A549 (cell line): ENCODE measurements at regions not wholly inside any gene's neighbourhood (a gene's known extent, or its start where the extent isn't known, plus 50 kb on each side); places are given as distances from the start of the nearest gene placed in this dataset.

Experiments used
- ATAC-seq, 2 experiments: fragments of 200-7000 bp in 1 of 2; fragments of >200 bp in 1 of 2; cut with Nextera tagmentation in 1 of 2; cut with Tn5 transposase in 1 of 2; 3 replicates each; pipeline versions ENCODE4 v1.8.0 to v1.9.1; 2018 to 2020; ENCODE audit warnings: mild to moderate bottlenecking in 1 of 2, moderate library complexity in 1 of 2
- CTCF ChIA-PET: fragments of 300-600 bp; sonication (Branson Sonifier 250); formaldehyde crosslinking; extraction: SDS; loops from one replicate; lab custom pipeline; 2021; ENCODE audit warnings: antibody characterized with exemption, inconsistent platforms; lab: Yijun Ruan, JAX
- POLR2A ChIA-PET: fragments of 350-600 bp; formaldehyde crosslinking; extraction: SDS; loops from one replicate; lab custom pipeline; 2021; ENCODE audit warnings: antibody characterized with exemption, inconsistent platforms; lab: Yijun Ruan, JAX
- DNase-seq, 2 experiments: peaks; one replicate each; pipeline versions ENCODE4 v3.0.0 to v3.0.0-alpha.2; 2011 to 2016; ENCODE audit warnings: low read depth in 1 of 2, low spot score in 1 of 2
- FAIRE-seq: peaks from 2 replicates; lab custom pipeline; 2011; peaks lifted over from hg19 to GRCh38; lab: Jason Lieb, UNC
- H3K27ac ChIP-seq, 2 experiments: fragments of >200 bp; sonication (Bioruptor Twin); formaldehyde crosslinking; 3 replicates each; pipeline ENCODE4 v1.5.1; 2016 to 2017
- H3K4me1 ChIP-seq: fragments of >200 bp; sonication (Bioruptor Twin); formaldehyde crosslinking; 3 replicates; pipeline ENCODE4 v1.6.1; 2016
- H3K4me2 ChIP-seq: fragments of >200 bp; sonication (Bioruptor Twin); formaldehyde crosslinking; 3 replicates; pipeline ENCODE4 v1.6.1; 2016
- H3K4me3 ChIP-seq: fragments of >200 bp; sonication (Bioruptor Twin); formaldehyde crosslinking; 3 replicates; pipeline ENCODE4 v1.5.1; 2016
- H3K9me3 ChIP-seq: fragments of >200 bp; sonication (Bioruptor Twin); formaldehyde crosslinking; 3 replicates; pipeline ENCODE4 v1.6.1; 2016
- CBX2 ChIP-seq: fragments of 200-600 bp; sonication (generic); IDR thresholded peaks from 2 replicates; pipeline ENCODE4 v1.6.1; 2016; ENCODE audit warnings: low read depth, mild to moderate bottlenecking, borderline replicate concordance
- CHD2 ChIP-seq: fragments of 150-350 bp; IDR thresholded peaks from 2 replicates; pipeline ENCODE4 v1.6.1; 2014; ENCODE audit warnings: low read length; ENCODE audit not compliant: partially characterized antibody
- CHD4 ChIP-seq: fragments of 200-600 bp; sonication (generic); IDR thresholded peaks from 2 replicates; pipeline ENCODE4 v1.6.1; 2016; ENCODE audit warnings: antibody characterized with exemption, mild to moderate bottlenecking, borderline replicate concordance
- CTCF ChIP-seq: fragments of >200 bp; sonication (Bioruptor Twin); formaldehyde crosslinking; IDR thresholded peaks from 3 replicates; pipeline ENCODE4 v1.5.1; 2016
- EHF ChIP-seq: fragments of 250-450 bp; sonication (Bioruptor Pico); IDR thresholded peaks from 2 replicates; pipeline ENCODE4 v1.5.0; 2020; ENCODE audit warnings: mild to moderate bottlenecking
- FOSL2 ChIP-seq, 2 experiments: fragments of 450-650 bp in 1 of 2; fragments of >200 bp in 1 of 2; sonication (Bioruptor Twin) in 1 of 2; formaldehyde crosslinking; IDR thresholded peaks; 2 replicates each; pipeline versions ENCODE4 v1.5.0 to v1.6.1; 2016 to 2020; ENCODE audit warnings: mild to moderate bottlenecking in 1 of 2, moderate library complexity in 1 of 2
- GATA3 ChIP-seq: IDR thresholded peaks from 2 replicates; pipeline ENCODE4 v1.6.1; 2012; ENCODE audit warnings: borderline replicate concordance
- HDAC2 ChIP-seq: fragments of 200-600 bp; sonication (generic); IDR thresholded peaks from 2 replicates; pipeline ENCODE4 v1.6.1; 2016
- HEYL ChIP-seq: fragments of 250-450 bp; sonication (Bioruptor Pico); IDR thresholded peaks from 2 replicates; pipeline ENCODE4 v1.8.0; 2021; ENCODE audit warnings: mild to moderate bottlenecking, moderate library complexity
- HMGXB4 ChIP-seq: fragments of 250-450 bp; sonication (Bioruptor Pico); IDR thresholded peaks from 2 replicates; pipeline ENCODE4 v1.5.0; 2021; ENCODE audit warnings: mild to moderate bottlenecking, moderate library complexity, borderline replicate concordance
- HOXA7 ChIP-seq: fragments of 250-450 bp; sonication (Bioruptor Pico); IDR thresholded peaks from 2 replicates; pipeline ENCODE4 v1.5.0; 2020; ENCODE audit warnings: mild to moderate bottlenecking, moderate library complexity
- HOXB13 ChIP-seq: fragments of 250-450 bp; sonication (Bioruptor Pico); IDR thresholded peaks from 2 replicates; pipeline ENCODE4 v1.5.0; 2020; ENCODE audit warnings: low read depth, mild to moderate bottlenecking, moderate library complexity
- JUN ChIP-seq, 2 experiments: fragments of >200 bp; sonication (Bioruptor Twin); formaldehyde crosslinking; IDR thresholded peaks; 2 replicates in 1 of 2; 3 replicates in 1 of 2; pipeline ENCODE4 v1.6.1; 2016 to 2017
- MYC ChIP-seq: IDR thresholded peaks from 2 replicates; pipeline ENCODE4 v1.6.1; 2012; ENCODE audit warnings: mild to moderate bottlenecking, inconsistent platforms, low read length, improper control_type of control experiment, borderline replicate concordance
- PBX3 ChIP-seq: IDR thresholded peaks from 2 replicates; pipeline ENCODE4 v1.6.1; 2012
- POLR2A ChIP-seq: IDR thresholded peaks from 2 replicates; pipeline ENCODE4 v1.6.1; 2012; ENCODE audit warnings: mild to moderate bottlenecking, low read length
- POLR2AphosphoS2 ChIP-seq: conservative IDR thresholded peaks from 2 replicates; pipeline ENCODE4 v1.6.1; 2012; ENCODE audit warnings: low read length, improper control_type of control experiment, inconsistent platforms
- RAD21 ChIP-seq, 2 experiments: fragments of >200 bp in 1 of 2; sonication (Bioruptor Twin) in 1 of 2; formaldehyde crosslinking in 1 of 2; IDR thresholded peaks in 1 of 2; conservative IDR thresholded peaks in 1 of 2; 2 replicates in 1 of 2; 3 replicates in 1 of 2; pipeline ENCODE4 v1.6.1; 2012 to 2018; ENCODE audit warnings: inconsistent platforms in 1 of 2
- RARB ChIP-seq: fragments of 250-450 bp; sonication (Bioruptor Pico); IDR thresholded peaks from 2 replicates; pipeline ENCODE4 v1.8.0; 2021; ENCODE audit warnings: mild to moderate bottlenecking, moderate library complexity
- RFX5 ChIP-seq: fragments of 450-650 bp; IDR thresholded peaks from 2 replicates; pipeline ENCODE4 v1.7.1; 2014; ENCODE audit warnings: antibody characterized with exemption, mild to moderate bottlenecking, moderate library complexity
- SREBF2 ChIP-seq: fragments of 450-650 bp; IDR thresholded peaks from 2 replicates; pipeline ENCODE4 v1.6.1; 2014; ENCODE audit warnings: mild to moderate bottlenecking, moderate library complexity
- TFCP2L1 ChIP-seq: fragments of 250-450 bp; sonication (Bioruptor Pico); IDR thresholded peaks from 2 replicates; pipeline ENCODE4 v1.5.0; 2021; ENCODE audit warnings: mild to moderate bottlenecking
- ZC3H11A ChIP-seq: fragments of 450-650 bp; IDR thresholded peaks from 2 replicates; pipeline ENCODE4 v1.6.1; 2014; ENCODE audit warnings: antibody characterized with exemption, mild to moderate bottlenecking
- ZFP36 ChIP-seq: fragments of 450-650 bp; IDR thresholded peaks from 2 replicates; pipeline ENCODE4 v1.6.1; 2014; ENCODE audit warnings: borderline replicate concordance; ENCODE audit not compliant: partially characterized antibody
- ZNF302 ChIP-seq: fragments of 250-450 bp; sonication (Bioruptor Pico); IDR thresholded peaks from 2 replicates; pipeline ENCODE4 v1.9.0; 2021; ENCODE audit warnings: inconsistent platforms, mild to moderate bottlenecking, moderate library complexity
- ZSCAN20 ChIP-seq: fragments of 250-450 bp; sonication (Bioruptor Pico); IDR thresholded peaks from 2 replicates; pipeline ENCODE4 v1.8.0; 2022; ENCODE audit warnings: mild to moderate bottlenecking, moderate library complexity
- WGBS: methylation state at CpG from one replicate; pipeline ENCODE4 v1.1.6; 2017; ENCODE audit errors: missing lambda C conversion rate; 5-methylcytosine and 5-hydroxymethylcytosine counted together
- TF ChIP-seq, protein P1 (sequence below): IDR thresholded peaks from 2 replicates; pipeline ENCODE4 v1.6.1; 2012

DNA sequence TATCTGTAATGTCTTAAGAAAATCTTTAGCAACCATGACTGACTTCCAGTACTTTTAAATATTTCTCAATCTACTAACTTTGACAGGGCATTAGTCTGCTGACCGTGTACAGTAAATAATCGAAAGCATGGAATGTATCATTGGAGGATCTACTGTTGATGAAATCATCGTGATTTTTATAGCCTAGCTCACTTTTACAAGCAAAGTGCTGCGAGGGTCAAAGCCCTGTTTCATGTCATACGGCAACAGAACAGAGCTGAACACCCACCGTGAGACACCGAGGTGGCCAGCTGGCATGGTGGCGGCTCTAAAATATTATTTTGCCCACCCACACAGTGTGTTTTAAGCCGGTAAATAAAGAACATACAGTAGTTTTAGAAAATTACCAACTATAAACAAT is 679.3 kb downstream of the FAT4 start:
- Histone ChIP-seq H3K9me3 (no peaks in the 10 kb centered on the region), H3K27ac (no peak overlapping the region)
- CTCF ChIA-PET: no interaction called here
- TF ChIP-seq RAD21 (conservative IDR thresholded peaks at IDR 0.05 in 1 of 2, IDR thresholded peaks at IDR 0.05 in 1 of 2) (no peak), RARB (CRISPR knock-in tag) (no peak), CBX2 (no peak)
- TF ChIP-seq, all 56 proteins: peak for 0
- POLR2A ChIA-PET: no interaction called here
- Histone ChIP-seq H3K4me3 (no peak overlapping the region), H3K4me2 (no peak overlapping the region), H3K4me1 (no peaks in the 10 kb centered on the region)
- no peak for ATAC-seq
- WGBS: 51% methylated on average over 9 of the region's 9 CpGs
- DNase-seq: no peak
- FAIRE-seq: no peak

GRCh38 chr4:125994430-125994829 is 679.7 kb downstream of the FAT4 start:
- ChIA-PET CTCF (no interaction called here), POLR2A (no interaction called here)
- whole genome bisulfite sequencing: 37% methylated on average over 1 of the region's 1 CpG
- no peak overlapping the region for H3K4me2 ChIP-seq
- TF ChIP-seq CHD2 (no peak), ZC3H11A (no peak), RFX5 (no peak), FOSL2 (IDR thresholded peaks at IDR 0.05) (no peak), FOSL2 (CRISPR knock-in tag; IDR thresholded peaks at IDR 0.05) (no peak), ZSCAN20 (CRISPR knock-in tag) (no peak), ZNF302 (no peak), PBX3 (no peak), POLR2AphosphoS2 (no peak), EHF (CRISPR knock-in tag) (no peak)
- TF ChIP-seq, protein P1, sequence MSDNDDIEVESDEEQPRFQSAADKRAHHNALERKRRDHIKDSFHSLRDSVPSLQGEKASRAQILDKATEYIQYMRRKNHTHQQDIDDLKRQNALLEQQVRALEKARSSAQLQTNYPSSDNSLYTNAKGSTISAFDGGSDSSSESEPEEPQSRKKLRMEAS: no peak
- TF ChIP-seq, all 56 proteins: peak for 0
- Histone ChIP-seq H3K27ac (no peak overlapping the region), H3K9me3 (no peaks in the 10 kb centered on the region), H3K4me1 (no peaks in the 10 kb centered on the region), H3K4me3 (no peak overlapping the region)
- FAIRE-seq: no peak
- no peak for ATAC-seq
- DNase-seq: no peak

GRCh38 chr4:126004941-126005340 is 690.2 kb downstream of the FAT4 start:
- no peaks in the 10 kb centered on the region for H3K9me3 ChIP-seq
- FAIRE-seq (no peak), DNase-seq (no peak), ATAC-seq (no peak)
- H3K27ac ChIP-seq: no peak overlapping the region
- ChIA-PET CTCF (no interaction called here), POLR2A (no interaction called here)
- no peak overlapping the region for H3K4me3 ChIP-seq
- no peak for TF ChIP-seq HEYL (CRISPR knock-in tag)
- TF ChIP-seq, protein P1: no peak
- TF ChIP-seq MYC: no peak
- no peak for TF ChIP-seq SREBF2
- TF ChIP-seq CHD4: no peak
- no peak for TF ChIP-seq ZC3H11A
- TF ChIP-seq HOXB13: no peak
- TF ChIP-seq HOXA7 (CRISPR knock-in tag): no peak
- no peak for TF ChIP-seq GATA3
- no peak for TF ChIP-seq EHF (CRISPR knock-in tag)
- TF ChIP-seq RAD21 (conservative IDR thresholded peaks at IDR 0.05 in 1 of 2, IDR thresholded peaks at IDR 0.05 in 1 of 2): no peak
- no peak for TF ChIP-seq ZFP36
- no peak for TF ChIP-seq JUN (IDR thresholded peaks at IDR 0.05)
- TF ChIP-seq HMGXB4 (CRISPR knock-in tag): no peak
- TF ChIP-seq TFCP2L1 (CRISPR knock-in tag): no peak
- TF ChIP-seq CTCF: no peak
- no peak for TF ChIP-seq POLR2A
- TF ChIP-seq HDAC2: no peak
- no peaks in the 10 kb centered on the region for H3K4me1 ChIP-seq
- 16% methylated on average over 4 of the region's 4 CpGs for WGBS
- no peak overlapping the region for H3K4me2 ChIP-seq
